ENCODE measurements at regions not wholly inside any gene's neighbourhood (a gene's known extent, or its start where the extent isn't known, plus 50 kb on each side); places are given as distances from the start of the nearest gene placed in this dataset.

- DNase-seq (ENCODE audit: low spot score in 2 of 2) (no peak), FAIRE-seq (no peak)
These were observed 132.3 kb downstream of the TINAG start for GRCh38 chr6:54440549-54440948.

- FAIRE-seq (no peak), DNase-seq (ENCODE audit: low spot score in 2 of 2) (no peak)
These were observed 132.8 kb downstream of the TINAG start for GRCh38 chr6:54441020-54441419.

GRCh38 chr6:54441687-54442248, 133.5 kb downstream of the TINAG start:
- DNase-seq (ENCODE audit: low spot score in 2 of 2) (no peak), FAIRE-seq (no peak)

DNA sequence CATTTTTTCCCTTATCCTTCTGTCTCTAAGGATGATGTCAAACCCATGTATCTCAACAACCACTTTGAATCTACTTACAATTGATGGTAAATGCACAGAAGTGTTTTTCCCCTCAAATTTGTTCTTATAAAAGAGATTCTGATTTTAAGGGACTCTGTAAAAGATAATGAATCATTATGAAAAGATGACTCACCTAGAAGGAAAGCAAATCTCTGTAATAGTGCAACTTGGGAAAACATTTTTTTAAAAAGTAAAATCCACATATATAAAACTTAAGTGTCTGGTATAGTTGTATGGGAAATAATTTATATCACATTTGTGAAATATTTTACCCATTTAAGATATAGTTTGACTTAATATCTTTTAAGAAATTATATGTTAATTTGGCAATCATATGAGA, 137.0 kb downstream of the TINAG start:
- FAIRE-seq = peak; percentile 15
- DNase-seq (ENCODE audit: low spot score in 2 of 2) = no peak

DNA sequence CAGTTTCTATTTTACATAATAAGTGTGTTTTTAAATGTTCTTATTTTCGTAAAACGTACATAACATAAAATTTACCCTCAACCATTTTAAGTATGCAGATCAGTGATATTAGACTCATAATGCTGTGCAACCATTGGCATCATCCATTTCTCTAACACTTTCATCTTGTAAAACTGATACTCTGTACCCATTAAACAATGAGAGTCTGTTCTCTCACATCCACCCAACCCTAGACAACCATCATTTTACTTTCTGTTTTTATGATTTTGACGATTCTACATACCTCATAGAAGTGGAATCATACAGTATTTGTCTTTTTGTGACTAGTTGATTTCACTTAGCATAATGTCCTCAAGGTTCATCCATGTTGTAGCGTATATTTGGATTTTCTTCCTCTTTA, 140.4 kb downstream of the TINAG start:
- DNase-seq (ENCODE audit: low spot score in 2 of 2) (no peak), FAIRE-seq (no peak)

- no peak for FAIRE-seq
- DNase-seq (ENCODE audit: low spot score in 2 of 2) = no peak
These were observed 143.3 kb downstream of the TINAG start for GRCh38 chr6:54451516-54451915.

GRCh38 chr6:54463354-54464024, 155.2 kb downstream of the TINAG start:
- FAIRE-seq = no peak

GRCh38 chr6:54465649-54466300, 157.5 kb downstream of the TINAG start:
- FAIRE-seq (no peak), DNase-seq (ENCODE audit: low spot score in 2 of 2) (no peak)

More at GRCh38 chr6:54463354-54464024, 155.2 kb downstream of the TINAG start:
- no peak for DNase-seq (ENCODE audit: low spot score in 2 of 2)

DNA sequence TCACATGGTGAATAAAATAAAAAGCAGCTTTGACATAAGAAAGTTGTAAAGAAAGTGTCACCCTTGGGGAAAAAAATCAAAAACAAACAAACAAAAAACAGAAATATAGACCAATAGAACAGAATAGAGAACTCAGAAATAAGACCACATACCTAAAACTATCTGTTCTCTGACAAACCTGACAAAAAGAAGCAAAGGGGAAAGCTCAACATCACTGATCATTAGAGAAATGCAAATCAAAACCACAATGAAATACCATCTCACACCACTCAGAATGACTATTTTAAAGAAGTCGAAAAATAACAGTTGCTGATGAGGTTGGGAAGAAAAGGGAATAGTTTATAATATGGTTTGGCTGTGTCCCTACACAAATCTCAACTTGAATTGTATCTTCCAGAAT, 159.1 kb downstream of the TINAG start:
- no peak for FAIRE-seq
- no peak for DNase-seq (ENCODE audit: low spot score in 2 of 2)

DNA sequence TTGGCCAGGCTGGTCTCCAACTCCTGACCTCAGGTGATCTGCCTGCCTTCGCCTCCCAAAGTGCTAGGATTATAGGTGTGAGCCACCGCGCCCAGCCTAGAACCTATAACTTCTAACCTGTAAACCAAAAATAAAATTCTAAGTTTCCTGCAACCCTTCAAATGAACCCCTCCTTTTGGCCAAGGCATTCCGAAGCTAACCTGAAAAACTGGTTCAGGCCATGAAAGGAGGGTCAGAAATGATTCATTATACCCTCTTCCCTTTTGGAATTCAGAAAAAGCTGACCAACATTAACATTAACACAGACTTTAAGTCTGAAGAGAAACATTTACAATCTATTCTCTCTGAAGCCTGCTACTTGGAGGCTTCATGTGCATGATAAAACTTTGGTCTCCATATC, 165.1 kb downstream of the TINAG start:
- no peak for DNase-seq (ENCODE audit: low spot score in 2 of 2)
- no peak for FAIRE-seq

DNA sequence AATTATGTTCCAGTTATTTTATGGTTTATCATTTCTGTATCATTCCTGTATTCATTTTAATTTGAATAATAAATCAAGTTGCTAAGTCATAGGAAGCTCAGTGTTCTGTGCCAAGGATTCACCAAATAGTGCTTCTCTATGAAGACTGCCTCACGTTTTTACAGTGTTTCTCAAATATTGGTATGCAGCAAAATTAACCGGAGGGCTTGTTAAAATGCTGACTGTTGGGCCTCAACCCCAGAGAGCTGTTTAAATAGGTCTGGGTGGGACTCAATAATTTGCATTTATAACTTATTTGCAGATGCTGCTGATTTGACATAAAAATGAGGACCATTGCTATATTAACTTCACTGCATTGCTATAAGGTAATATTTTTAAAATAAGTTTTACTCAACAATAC, 166.7 kb downstream of the TINAG start:
- no peak for DNase-seq (ENCODE audit: low spot score in 2 of 2)
- no peak for FAIRE-seq

DNA sequence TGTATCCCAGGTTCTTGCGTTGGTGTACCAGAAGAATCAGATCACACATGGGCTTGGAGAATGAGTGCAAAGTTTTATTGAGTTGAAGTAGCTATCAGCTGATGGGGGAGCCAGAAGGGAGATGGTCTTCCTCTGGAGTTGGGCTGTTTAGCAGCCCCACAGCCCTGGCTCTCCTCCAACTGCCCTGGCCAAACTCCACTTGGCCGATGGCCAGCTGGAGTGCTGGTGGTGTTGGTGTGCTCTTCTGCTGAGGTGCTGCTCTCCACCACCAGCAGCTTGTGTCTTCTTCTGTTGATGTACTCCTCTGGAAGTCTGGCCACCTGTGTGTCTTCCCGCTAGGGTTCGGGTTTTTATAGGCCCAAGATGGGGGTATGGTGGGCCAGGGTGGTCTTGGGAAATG, 172.8 kb downstream of the TINAG start:
- DNase-seq (ENCODE audit: low spot score in 2 of 2) (no peak), FAIRE-seq (no peak)

DNA sequence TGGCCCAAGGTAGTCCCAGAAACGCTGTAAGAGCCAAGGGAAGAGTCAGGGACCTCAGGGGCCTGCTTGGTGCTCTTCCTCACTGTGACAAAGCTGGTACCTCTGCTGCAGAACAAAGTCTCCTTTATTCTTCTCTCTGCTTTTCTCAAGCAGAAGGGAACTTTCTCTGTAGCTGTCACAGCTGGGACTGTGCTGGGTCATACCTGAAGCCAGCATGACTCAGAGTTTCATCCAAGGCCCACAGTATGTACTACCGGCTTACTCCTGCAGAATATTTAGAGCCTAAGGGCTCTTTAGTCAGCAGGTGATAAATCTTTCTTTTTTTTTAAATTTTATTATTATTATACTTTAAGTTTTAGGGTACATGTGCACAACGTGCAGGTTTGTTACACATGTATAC, 183.2 kb downstream of the TINAG start:
- FAIRE-seq = no peak

DNA sequence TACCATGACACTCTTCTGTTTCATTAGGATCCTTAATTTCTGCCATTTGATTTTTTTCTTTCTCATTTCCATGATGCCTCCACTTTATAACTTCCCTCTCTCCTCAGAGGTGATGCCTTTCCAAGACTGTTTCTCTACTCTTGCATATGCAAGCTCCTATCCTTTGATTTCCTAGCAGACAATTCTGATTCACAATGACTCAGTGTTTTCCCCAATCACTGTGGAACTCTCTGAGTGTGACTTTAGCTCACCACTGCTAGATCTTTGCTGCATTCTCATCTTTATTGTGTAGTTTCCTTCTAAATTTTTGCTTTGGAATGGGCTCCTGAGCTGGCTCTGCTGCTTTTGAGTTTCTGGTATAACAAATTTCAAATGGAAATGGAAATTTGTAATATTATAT, 184.9 kb downstream of the TINAG start:
- FAIRE-seq (no peak), DNase-seq (ENCODE audit: low spot score in 2 of 2) (no peak)

More for the DNA sequence above, 183.2 kb downstream of the TINAG start:
- DNase-seq (ENCODE audit: low spot score in 2 of 2) = no peak

- no peak for DNase-seq (ENCODE audit: low spot score in 2 of 2)
- FAIRE-seq = no peak
These were observed 194.9 kb downstream of the TINAG start for GRCh38 chr6:54503144-54503543.

- no peak for DNase-seq (ENCODE audit: low spot score in 2 of 2)
- peak; percentile 17 for FAIRE-seq
These were observed 206.8 kb downstream of the TINAG start for GRCh38 chr6:54515013-54515412.

DNA sequence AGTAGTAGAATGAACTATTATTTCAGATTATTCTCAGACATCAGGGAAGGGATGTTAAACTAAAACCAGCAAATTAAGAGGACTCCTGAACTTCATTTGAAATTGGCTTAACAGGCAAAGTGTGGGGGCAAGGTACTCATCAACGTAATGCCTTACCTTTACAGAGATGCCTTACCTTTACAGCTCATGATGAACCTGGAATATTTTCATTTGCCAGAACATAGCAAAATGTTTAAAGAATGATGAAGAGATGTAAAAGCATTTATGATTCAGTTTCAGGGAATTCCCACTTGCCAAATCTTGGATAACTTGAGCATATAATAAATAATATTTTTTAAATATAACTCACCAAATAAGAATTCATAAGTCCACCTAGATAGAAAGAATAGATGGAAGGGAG, 207.5 kb downstream of the TINAG start:
- DNase-seq (ENCODE audit: low spot score in 2 of 2) (no peak), FAIRE-seq (no peak)

DNA sequence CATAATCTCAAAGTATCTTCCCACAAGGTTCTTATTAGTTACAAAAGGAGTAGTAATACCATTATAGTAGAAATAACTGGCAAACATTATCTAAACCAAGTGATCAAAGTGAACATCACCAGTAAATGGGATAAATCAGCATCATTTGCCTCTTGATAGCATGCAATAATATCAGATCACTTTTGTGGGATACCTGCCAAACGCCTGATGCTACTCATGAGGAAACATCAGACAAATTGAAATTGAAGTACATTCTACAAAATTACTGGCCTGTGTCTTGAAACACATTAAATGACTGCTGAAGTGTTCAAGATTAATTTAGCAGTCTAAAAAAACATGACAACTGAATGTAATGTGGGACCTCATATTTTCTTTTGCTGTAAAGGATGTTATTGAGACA, 208.1 kb downstream of the TINAG start:
- FAIRE-seq = no peak
- DNase-seq (ENCODE audit: low spot score in 2 of 2) = no peak

DNA sequence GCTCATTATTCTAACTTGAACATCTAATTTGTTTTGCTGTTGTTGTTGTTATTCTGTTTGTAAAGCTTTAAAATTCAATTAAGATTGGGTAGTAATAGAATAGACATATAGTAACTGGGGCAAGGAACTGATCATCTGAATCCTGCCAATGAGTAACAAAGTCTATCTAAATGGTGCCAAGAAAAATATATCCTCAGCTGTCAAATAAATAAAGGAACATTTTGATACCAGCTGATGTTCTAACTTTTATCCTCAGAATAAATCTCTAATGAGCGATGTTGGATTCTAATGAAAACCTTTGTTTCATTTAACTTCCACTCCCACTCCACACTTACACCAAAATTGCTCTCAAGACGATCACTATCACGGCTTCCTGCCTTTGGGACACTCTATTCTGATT, 210.9 kb downstream of the TINAG start:
- FAIRE-seq = no peak
- no peak for DNase-seq (ENCODE audit: low spot score in 2 of 2)

- FAIRE-seq (no peak), DNase-seq (ENCODE audit: low spot score in 2 of 2) (no peak)
These were observed 217.5 kb downstream of the TINAG start for GRCh38 chr6:54525731-54526130.

GRCh38 chr6:54533567-54533966, 225.3 kb downstream of the TINAG start:
- DNase-seq (ENCODE audit: low spot score in 2 of 2) (no peak), FAIRE-seq (no peak)

- DNase-seq (ENCODE audit: low spot score in 2 of 2) (no peak), FAIRE-seq (no peak)
These were observed 227.3 kb downstream of the TINAG start for GRCh38 chr6:54535568-54535967.

All from frontal cortex (tissue), 3 donors.